H9 (cell line): ENCODE measurements at regions not wholly inside any gene's neighbourhood (a gene's known extent, or its start where the extent isn't known, plus 50 kb on each side); places are given as distances from the start of the nearest gene placed in this dataset.

ENCODE experiments used
- DNase-seq: peaks from one replicate; pipeline ENCODE4 v3.0.0-alpha.2; 2017
- H2AFZ ChIP-seq: one replicate; pipeline ENCODE4 v1.6.1; 2013; ENCODE audit warnings: mild to moderate bottlenecking, low read length, control low read depth, moderate library complexity
- H2AK5ac ChIP-seq: 2 replicates; pipeline ENCODE4 v1.6.1; 2013; ENCODE audit warnings: low read length, control low read depth, mixed read lengths; ENCODE audit not compliant: insufficient read length
- H2BK120ac ChIP-seq: one replicate; pipeline ENCODE4 v1.6.1; 2013; ENCODE audit warnings: low read depth, mild to moderate bottlenecking, low read length, control low read depth, inconsistent platforms; ENCODE audit not compliant: poor library complexity, severe bottlenecking
- H2BK12ac ChIP-seq: 2 replicates; pipeline ENCODE4 v1.6.1; 2013; ENCODE audit warnings: low read length, control low read depth, mixed read lengths, low read depth; ENCODE audit not compliant: insufficient read length
- H2BK15ac ChIP-seq: 2 replicates; pipeline ENCODE4 v1.6.1; 2013; ENCODE audit warnings: low read depth, low read length, control low read depth
- H2BK20ac ChIP-seq: one replicate; pipeline ENCODE4 v1.6.1; 2013; ENCODE audit warnings: low read depth, mild to moderate bottlenecking, low read length, control low read depth, inconsistent platforms; ENCODE audit not compliant: poor library complexity, severe bottlenecking
- H2BK5ac ChIP-seq: 2 replicates; pipeline ENCODE4 v1.6.1; 2013; ENCODE audit warnings: low read length, control low read depth, mixed read lengths; ENCODE audit not compliant: insufficient read length
- H3K14ac ChIP-seq: 2 replicates; pipeline ENCODE4 v1.6.1; 2013; ENCODE audit warnings: low read length, control low read depth; ENCODE audit not compliant: insufficient read depth
- H3K18ac ChIP-seq: 2 replicates; pipeline ENCODE4 v1.6.1; 2013; ENCODE audit warnings: low read depth, mild to moderate bottlenecking, mixed read lengths, low read length, control low read depth; ENCODE audit not compliant: insufficient read length
- H3K23ac ChIP-seq: 2 replicates; pipeline ENCODE4 v1.6.1; 2013; ENCODE audit warnings: low read length, control low read depth, mixed read lengths, low read depth; ENCODE audit not compliant: insufficient read length
- H3K23me2 ChIP-seq: 2 replicates; pipeline ENCODE4 v1.6.1; 2013; ENCODE audit warnings: low read depth, mild to moderate bottlenecking, mixed read lengths, low read length, control low read depth; ENCODE audit not compliant: insufficient read length, poor library complexity, severe bottlenecking
- H3K27ac ChIP-seq: 2 replicates; pipeline ENCODE4 v1.5.1; 2013; ENCODE audit warnings: low read length, control low read depth, mixed read lengths, low read depth; ENCODE audit not compliant: insufficient read length
- H3K27me3 ChIP-seq: 2 replicates; pipeline ENCODE4 v1.6.1; 2013; ENCODE audit warnings: low read length, control low read depth, inconsistent platforms; ENCODE audit not compliant: insufficient read depth
- H3K4ac ChIP-seq: 2 replicates; pipeline ENCODE4 v1.6.1; 2013; ENCODE audit warnings: low read depth, mild to moderate bottlenecking, control low read depth, inconsistent platforms, low read length, moderate library complexity
- H3K4me1 ChIP-seq: 2 replicates; pipeline ENCODE4 v1.6.1; 2013; ENCODE audit warnings: low read length, control low read depth, inconsistent platforms; ENCODE audit not compliant: insufficient read depth
- H3K4me2 ChIP-seq: 2 replicates; pipeline ENCODE4 v1.6.1; 2013; ENCODE audit warnings: low read length, control low read depth, mixed read lengths; ENCODE audit not compliant: insufficient read length, insufficient read depth
- H3K56ac ChIP-seq: 2 replicates; pipeline ENCODE4 v1.6.1; 2013; ENCODE audit warnings: low read depth, mild to moderate bottlenecking, mixed read lengths, low read length, control low read depth; ENCODE audit not compliant: insufficient read length
- H3K79me1 ChIP-seq: 2 replicates; pipeline ENCODE4 v1.6.1; 2013; ENCODE audit warnings: low read depth, mild to moderate bottlenecking, moderate library complexity, low read length, control low read depth, inconsistent platforms; ENCODE audit not compliant: insufficient read depth, poor library complexity, severe bottlenecking
- H3K79me2 ChIP-seq: 2 replicates; pipeline ENCODE4 v1.6.1; 2013; ENCODE audit warnings: low read length, control low read depth, inconsistent platforms; ENCODE audit not compliant: insufficient read depth
- H3K9ac ChIP-seq: 2 replicates; pipeline ENCODE4 v1.6.1; 2013; ENCODE audit warnings: low read length, control low read depth, mixed read lengths; ENCODE audit not compliant: insufficient read length; ENCODE audit errors: extremely low read depth
- H3K9me3 ChIP-seq: one replicate; pipeline ENCODE4 v1.6.1; 2013; ENCODE audit warnings: low read depth, low read length, inconsistent platforms; ENCODE audit not compliant: control insufficient read depth
- H3T11ph ChIP-seq: one replicate; pipeline ENCODE4 v1.6.1; 2013; ENCODE audit warnings: mild to moderate bottlenecking, low read length, control low read depth, inconsistent platforms
- H4K20me1 ChIP-seq: one replicate; pipeline ENCODE4 v1.6.1; 2013; ENCODE audit not compliant: control insufficient read depth, insufficient read length, insufficient read depth
- H4K5ac ChIP-seq: 2 replicates; pipeline ENCODE4 v1.6.1; 2013; ENCODE audit warnings: low read depth, mild to moderate bottlenecking, mixed read lengths, low read length, control low read depth; ENCODE audit not compliant: insufficient read length
- H4K8ac ChIP-seq: replicated peaks from 2 replicates; pipeline ENCODE4 v1.6.1; 2013; ENCODE audit warnings: low read length, control low read depth, mixed read lengths, low read depth; ENCODE audit not compliant: insufficient read length
- H4K91ac ChIP-seq: 2 replicates; pipeline ENCODE4 v1.6.1; 2013; ENCODE audit warnings: low read depth, mild to moderate bottlenecking, moderate library complexity, mixed read lengths, low read length, control low read depth; ENCODE audit not compliant: insufficient read length
- H3K27ac Mint-ChIP-seq, 3 experiments: 2 replicates in 2 of 3; 3 replicates in 1 of 3; pipeline ENCODE4 v1.8.0; 2020 to 2021; ENCODE audit warnings: mixed read lengths in 3 of 3, mild to moderate bottlenecking in 1 of 3, moderate library complexity in 1 of 3
- H3K27me3 Mint-ChIP-seq: 2 replicates; pipeline ENCODE4 v1.8.0; 2021; ENCODE audit warnings: low read depth, mild to moderate bottlenecking, moderate library complexity, mixed read lengths
- H3K36me3 Mint-ChIP-seq, 3 experiments: 2 replicates in 2 of 3; 3 replicates in 1 of 3; pipeline ENCODE4 v1.8.0; 2020 to 2021; ENCODE audit warnings: low read depth in 3 of 3, mixed read lengths in 3 of 3; ENCODE audit not compliant: insufficient read depth in 1 of 3
- H3K4me1 Mint-ChIP-seq, 2 experiments: 2 replicates each; pipeline ENCODE4 v1.8.0; 2020; ENCODE audit warnings: mixed read lengths in 2 of 2
- H3K4me3 Mint-ChIP-seq, 2 experiments: 2 replicates in 1 of 2; 3 replicates in 1 of 2; pipeline ENCODE4 v1.8.0; 2020 to 2021; ENCODE audit warnings: mild to moderate bottlenecking in 2 of 2, mixed read lengths in 2 of 2, moderate library complexity in 1 of 2
- H3K9me3 Mint-ChIP-seq, 2 experiments: 2 replicates in 1 of 2; 3 replicates in 1 of 2; pipeline ENCODE4 v1.8.0; 2020; ENCODE audit warnings: mild to moderate bottlenecking in 2 of 2, mixed read lengths in 2 of 2, moderate library complexity in 1 of 2
- CTCF ChIP-seq: fragments of 200-600 bp; sonication (generic); conservative IDR thresholded peaks from 3 replicates; pipeline ENCODE4 v1.8.0; 2021; ENCODE audit warnings: antibody characterized with exemption, mild to moderate bottlenecking
- WGBS: extraction: QIAGEN DNeasy Blood & Tissue Kit; methylation state at CpG from one replicate; pipeline ENCODE4 v1.1.7; 2013; ENCODE audit warnings: missing lambda C conversion rate, low lambda C conversion rate, mixed read lengths; ENCODE audit not compliant: insufficient read length; ENCODE audit errors: extremely low coverage; 5-methylcytosine and 5-hydroxymethylcytosine counted together

DNA sequence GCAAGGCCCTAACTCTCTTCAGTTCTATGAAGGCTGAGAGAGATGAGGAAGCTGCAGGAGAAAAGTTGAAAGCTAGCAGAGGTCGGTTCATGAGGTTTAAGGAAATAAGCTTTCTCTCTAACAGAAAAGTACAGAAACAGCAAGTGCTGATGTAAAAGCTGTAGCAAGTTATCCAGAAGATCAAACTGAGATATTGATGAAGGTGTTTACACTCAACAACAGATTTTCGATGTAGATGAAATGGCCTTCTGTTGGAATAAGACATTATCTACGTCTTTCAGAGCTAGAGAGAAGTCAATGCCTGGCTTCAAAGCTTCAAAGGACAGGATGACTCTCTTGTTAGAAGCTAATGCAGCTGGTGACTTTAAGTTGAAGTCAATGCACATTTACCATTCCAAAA lies 87.4 kb downstream of the PDCL3 start:
- no peak for DNase-seq
- H3K79me2 ChIP-seq: no peaks in the 10 kb centered on the region
- no peak overlapping the region for H3T11ph ChIP-seq
- H3K4me3 Mint-ChIP-seq: no peak overlapping the region
- H2AFZ ChIP-seq: no peak overlapping the region
- H3K27ac Mint-ChIP-seq: no peak overlapping the region
- no peak overlapping the region for H3K14ac ChIP-seq
- no peak overlapping the region for H3K23ac ChIP-seq
- no peak overlapping the region for H2BK20ac ChIP-seq
- H2AK5ac ChIP-seq: no peak overlapping the region
- no peaks in the 10 kb centered on the region for H3K27me3 ChIP-seq
- peaks cover 10% of the 10 kb centered on the region in 2 experiments for H3K9me3 Mint-ChIP-seq
- no peak overlapping the region for H2BK5ac ChIP-seq
- no peak overlapping the region for H4K5ac ChIP-seq
- H3K4me1 Mint-ChIP-seq: peaks cover 7% of the 10 kb centered on the region in 2 experiments
- no peaks in the 10 kb centered on the region for H3K9me3 ChIP-seq
- no peak overlapping the region for H2BK15ac ChIP-seq
- no peak overlapping the region for H3K27ac ChIP-seq
- H3K79me1 ChIP-seq: no peaks in the 10 kb centered on the region
- no peaks in the 10 kb centered on the region for H4K20me1 ChIP-seq
- no peak overlapping the region for H2BK12ac ChIP-seq
- H4K8ac ChIP-seq: no peak overlapping the region
- H3K9ac ChIP-seq: no peak overlapping the region
- H3K36me3 Mint-ChIP-seq: peaks cover 0 to 12% (median 5%) of the 10 kb centered on the region in 3 experiments; a peak in 4 of 7 replicates
- no peak for TF ChIP-seq CTCF
- no peak overlapping the region for H4K91ac ChIP-seq
- H3K4me1 ChIP-seq: no peaks in the 10 kb centered on the region
- H3K4ac ChIP-seq: no peak overlapping the region
- H3K18ac ChIP-seq: no peak overlapping the region
- no peak overlapping the region for H3K56ac ChIP-seq
- WGBS: no CpG with 5 or more reads among the region's 3 CpGs
- H3K23me2 ChIP-seq: no peaks in the 10 kb centered on the region
- no peak overlapping the region for H2BK120ac ChIP-seq
- no peak overlapping the region for H3K4me2 ChIP-seq
- H3K27me3 Mint-ChIP-seq: peaks cover 2% of the 10 kb centered on the region; the same call in 1 of the 2 replicates
